Loucy (cell line): ENCODE measurements at regions not wholly inside any gene's neighbourhood (a gene's known extent, or its start where the extent isn't known, plus 50 kb on each side); places are given as distances from the start of the nearest gene placed in this dataset.

Experiments used
- H2AFZ ChIP-seq: fragments of 200-600 bp; sonication (generic); 2 replicates; pipeline ENCODE4 v1.6.0; 2016; ENCODE audit warnings: antibody characterized with exemption, mild to moderate bottlenecking, low read length, moderate library complexity
- H3F3A ChIP-seq: fragments of 200-600 bp; 2 replicates; pipeline ENCODE4 v1.6.0; 2016; ENCODE audit warnings: antibody characterized with exemption, low read depth, mild to moderate bottlenecking
- H3K27me3 ChIP-seq: fragments of 200-600 bp; sonication (generic); 2 replicates; pipeline ENCODE4 v1.6.1; 2014; ENCODE audit warnings: low read length, mild to moderate bottlenecking; ENCODE audit not compliant: insufficient read depth, poor library complexity, severe bottlenecking
- H3K36me3 ChIP-seq: fragments of 200-600 bp; sonication (generic); 2 replicates; pipeline ENCODE4 v1.6.1; 2016; ENCODE audit warnings: low read length; ENCODE audit not compliant: insufficient read depth
- H3K4me1 ChIP-seq: fragments of 200-600 bp; sonication (generic); 2 replicates; pipeline ENCODE4 v1.5.1; 2014; ENCODE audit warnings: low read length, mild to moderate bottlenecking; ENCODE audit not compliant: insufficient read depth, poor library complexity, severe bottlenecking
- H3K4me2 ChIP-seq: fragments of 200-600 bp; sonication (generic); 2 replicates; pipeline ENCODE4 v1.6.0; 2014; ENCODE audit warnings: antibody characterized with exemption, low read length, low read depth, mild to moderate bottlenecking; ENCODE audit not compliant: poor library complexity, severe bottlenecking
- H3K4me3 ChIP-seq: fragments of 200-600 bp; sonication (generic); 2 replicates; pipeline ENCODE4 v1.5.1; 2014; ENCODE audit warnings: low read length, mild to moderate bottlenecking, mixed read lengths; ENCODE audit not compliant: poor library complexity, severe bottlenecking
- H3K79me2 ChIP-seq: fragments of 200-600 bp; sonication (generic); 2 replicates; pipeline ENCODE4 v1.6.1; 2014; ENCODE audit warnings: low read length; ENCODE audit not compliant: insufficient read depth
- H3K9ac ChIP-seq: fragments of 200-600 bp; sonication (generic); 2 replicates; pipeline ENCODE4 v1.6.0; 2014; ENCODE audit warnings: mild to moderate bottlenecking, low read depth, low read length, moderate library complexity; ENCODE audit not compliant: poor library complexity, severe bottlenecking
- H3K9me2 ChIP-seq: fragments of 200-600 bp; sonication (generic); replicated peaks from 2 replicates; pipeline ENCODE4 v1.6.1; 2016; ENCODE audit warnings: low read depth, low read length, mixed read lengths
- H3K9me3 ChIP-seq: fragments of 200-600 bp; sonication (generic); 2 replicates; pipeline ENCODE4 v1.6.1; 2014; ENCODE audit warnings: mild to moderate bottlenecking, antibody characterized with exemption, low read length, low read depth; ENCODE audit not compliant: insufficient read depth
- H4K20me1 ChIP-seq: fragments of 200-600 bp; sonication (generic); 2 replicates; pipeline ENCODE4 v1.6.0; 2014; ENCODE audit warnings: antibody characterized with exemption, low read length, mild to moderate bottlenecking; ENCODE audit not compliant: insufficient read depth, poor library complexity, severe bottlenecking
- CTCF ChIP-seq: fragments of 200-600 bp; sonication (generic); conservative IDR thresholded peaks from 2 replicates; pipeline ENCODE4 v1.5.1; 2014; ENCODE audit warnings: mild to moderate bottlenecking, antibody characterized with exemption, low read length
- EZH2phosphoT487 ChIP-seq: fragments of 200-600 bp; IDR thresholded peaks from 2 replicates; pipeline ENCODE4 v1.6.1; 2018; ENCODE audit warnings: antibody characterized with exemption, mild to moderate bottlenecking, moderate library complexity, borderline replicate concordance

- H4K20me1 ChIP-seq, result no peaks in the 10 kb centered on the region
- no peaks in the 10 kb centered on the region; the same call in 1 of the 2 replicates for H3K36me3 ChIP-seq
- peaks cover 26% of the 10 kb centered on the region for H3K4me1 ChIP-seq
- H3K4me2 ChIP-seq, result no peak overlapping the region
- H3K4me3 ChIP-seq, result no peak overlapping the region
- no peaks in the 10 kb centered on the region for H3K27me3 ChIP-seq
- no peaks in the 10 kb centered on the region for H3K9me2 ChIP-seq
- no peak for TF ChIP-seq CTCF
- no peak for TF ChIP-seq EZH2phosphoT487
- H3K9me3 ChIP-seq, result no peaks in the 10 kb centered on the region
- H3F3A ChIP-seq, result no peaks in the 10 kb centered on the region
- peaks cover 31% of the 10 kb centered on the region; the same call in 1 of the 2 replicates for H3K79me2 ChIP-seq
- H3K9ac ChIP-seq, result no peak overlapping the region
- H2AFZ ChIP-seq, result no peak overlapping the region
Observed at GRCh38 chr10:128211064-128211504, 84.9 kb upstream of the MKI67 start.

GRCh38 chr10:128211953-128212727, 85.9 kb upstream of the MKI67 start:
- Histone ChIP-seq H3K27me3 (no peaks in the 10 kb centered on the region), H3K9ac (peak overlapping the region; percentile 53), H3F3A (no peaks in the 10 kb centered on the region), H3K4me3 (peak overlapping the region; percentile 62), H3K36me3 (no peaks in the 10 kb centered on the region; the same call in 1 of the 2 replicates), H2AFZ (peak overlapping the region; percentile 75; the same call in 1 of the 2 replicates), H3K9me2 (no peaks in the 10 kb centered on the region), H3K4me1 (peaks cover 34% of the 10 kb centered on the region), H3K79me2 (peaks cover 27% of the 10 kb centered on the region; the same call in 1 of the 2 replicates), H3K4me2 (peak overlapping the region; percentile 83), H4K20me1 (no peaks in the 10 kb centered on the region), H3K9me3 (no peaks in the 10 kb centered on the region)
- no peak for TF ChIP-seq EZH2phosphoT487
- peak; percentile 90 for TF ChIP-seq CTCF

GRCh38 chr10:128213156-128213555, 86.9 kb upstream of the MKI67 start:
- H3K4me3 ChIP-seq, result no peak overlapping the region
- no peak overlapping the region for H3K9ac ChIP-seq
- H3K9me2 ChIP-seq, result no peaks in the 10 kb centered on the region
- H3K4me2 ChIP-seq, result no peak overlapping the region
- H3K79me2 ChIP-seq, result peaks cover 27% of the 10 kb centered on the region; the same call in 1 of the 2 replicates
- H3K36me3 ChIP-seq, result no peaks in the 10 kb centered on the region; the same call in 1 of the 2 replicates
- H2AFZ ChIP-seq, result no peak overlapping the region
- no peaks in the 10 kb centered on the region for H3K9me3 ChIP-seq
- H4K20me1 ChIP-seq, result no peaks in the 10 kb centered on the region
- TF ChIP-seq CTCF (no peak), EZH2phosphoT487 (no peak)
- no peaks in the 10 kb centered on the region for H3K27me3 ChIP-seq
- H3F3A ChIP-seq, result no peaks in the 10 kb centered on the region
- H3K4me1 ChIP-seq, result peaks cover 41% of the 10 kb centered on the region
